H9 (cell line): ENCODE measurements at regions not wholly inside any gene's neighbourhood (a gene's known extent, or its start where the extent isn't known, plus 50 kb on each side); places are given as distances from the start of the nearest gene placed in this dataset.

Source experiments
- DNase-seq: peaks from one replicate; pipeline ENCODE4 v3.0.0-alpha.2; 2017
- H2AFZ ChIP-seq: one replicate; pipeline ENCODE4 v1.6.1; 2013; ENCODE audit warnings: mild to moderate bottlenecking, low read length, control low read depth, moderate library complexity
- H2AK5ac ChIP-seq: 2 replicates; pipeline ENCODE4 v1.6.1; 2013; ENCODE audit warnings: low read length, control low read depth, mixed read lengths; ENCODE audit not compliant: insufficient read length
- H2BK120ac ChIP-seq: one replicate; pipeline ENCODE4 v1.6.1; 2013; ENCODE audit warnings: low read depth, mild to moderate bottlenecking, low read length, control low read depth, inconsistent platforms; ENCODE audit not compliant: poor library complexity, severe bottlenecking
- H2BK12ac ChIP-seq: 2 replicates; pipeline ENCODE4 v1.6.1; 2013; ENCODE audit warnings: low read length, control low read depth, mixed read lengths, low read depth; ENCODE audit not compliant: insufficient read length
- H2BK15ac ChIP-seq: 2 replicates; pipeline ENCODE4 v1.6.1; 2013; ENCODE audit warnings: low read depth, low read length, control low read depth
- H2BK20ac ChIP-seq: one replicate; pipeline ENCODE4 v1.6.1; 2013; ENCODE audit warnings: low read depth, mild to moderate bottlenecking, low read length, control low read depth, inconsistent platforms; ENCODE audit not compliant: poor library complexity, severe bottlenecking
- H2BK5ac ChIP-seq: 2 replicates; pipeline ENCODE4 v1.6.1; 2013; ENCODE audit warnings: low read length, control low read depth, mixed read lengths; ENCODE audit not compliant: insufficient read length
- H3K14ac ChIP-seq: 2 replicates; pipeline ENCODE4 v1.6.1; 2013; ENCODE audit warnings: low read length, control low read depth; ENCODE audit not compliant: insufficient read depth
- H3K18ac ChIP-seq: 2 replicates; pipeline ENCODE4 v1.6.1; 2013; ENCODE audit warnings: low read depth, mild to moderate bottlenecking, mixed read lengths, low read length, control low read depth; ENCODE audit not compliant: insufficient read length
- H3K23ac ChIP-seq: 2 replicates; pipeline ENCODE4 v1.6.1; 2013; ENCODE audit warnings: low read length, control low read depth, mixed read lengths, low read depth; ENCODE audit not compliant: insufficient read length
- H3K23me2 ChIP-seq: 2 replicates; pipeline ENCODE4 v1.6.1; 2013; ENCODE audit warnings: low read depth, mild to moderate bottlenecking, mixed read lengths, low read length, control low read depth; ENCODE audit not compliant: insufficient read length, poor library complexity, severe bottlenecking
- H3K27ac ChIP-seq: 2 replicates; pipeline ENCODE4 v1.5.1; 2013; ENCODE audit warnings: low read length, control low read depth, mixed read lengths, low read depth; ENCODE audit not compliant: insufficient read length
- H3K27me3 ChIP-seq: 2 replicates; pipeline ENCODE4 v1.6.1; 2013; ENCODE audit warnings: low read length, control low read depth, inconsistent platforms; ENCODE audit not compliant: insufficient read depth
- H3K4ac ChIP-seq: 2 replicates; pipeline ENCODE4 v1.6.1; 2013; ENCODE audit warnings: low read depth, mild to moderate bottlenecking, control low read depth, inconsistent platforms, low read length, moderate library complexity
- H3K4me1 ChIP-seq: 2 replicates; pipeline ENCODE4 v1.6.1; 2013; ENCODE audit warnings: low read length, control low read depth, inconsistent platforms; ENCODE audit not compliant: insufficient read depth
- H3K4me2 ChIP-seq: 2 replicates; pipeline ENCODE4 v1.6.1; 2013; ENCODE audit warnings: low read length, control low read depth, mixed read lengths; ENCODE audit not compliant: insufficient read length, insufficient read depth
- H3K56ac ChIP-seq: 2 replicates; pipeline ENCODE4 v1.6.1; 2013; ENCODE audit warnings: low read depth, mild to moderate bottlenecking, mixed read lengths, low read length, control low read depth; ENCODE audit not compliant: insufficient read length
- H3K79me1 ChIP-seq: 2 replicates; pipeline ENCODE4 v1.6.1; 2013; ENCODE audit warnings: low read depth, mild to moderate bottlenecking, moderate library complexity, low read length, control low read depth, inconsistent platforms; ENCODE audit not compliant: insufficient read depth, poor library complexity, severe bottlenecking
- H3K79me2 ChIP-seq: 2 replicates; pipeline ENCODE4 v1.6.1; 2013; ENCODE audit warnings: low read length, control low read depth, inconsistent platforms; ENCODE audit not compliant: insufficient read depth
- H3K9ac ChIP-seq: 2 replicates; pipeline ENCODE4 v1.6.1; 2013; ENCODE audit warnings: low read length, control low read depth, mixed read lengths; ENCODE audit not compliant: insufficient read length; ENCODE audit errors: extremely low read depth
- H3K9me3 ChIP-seq: one replicate; pipeline ENCODE4 v1.6.1; 2013; ENCODE audit warnings: low read depth, low read length, inconsistent platforms; ENCODE audit not compliant: control insufficient read depth
- H3T11ph ChIP-seq: one replicate; pipeline ENCODE4 v1.6.1; 2013; ENCODE audit warnings: mild to moderate bottlenecking, low read length, control low read depth, inconsistent platforms
- H4K20me1 ChIP-seq: one replicate; pipeline ENCODE4 v1.6.1; 2013; ENCODE audit not compliant: control insufficient read depth, insufficient read length, insufficient read depth
- H4K5ac ChIP-seq: 2 replicates; pipeline ENCODE4 v1.6.1; 2013; ENCODE audit warnings: low read depth, mild to moderate bottlenecking, mixed read lengths, low read length, control low read depth; ENCODE audit not compliant: insufficient read length
- H4K8ac ChIP-seq: replicated peaks from 2 replicates; pipeline ENCODE4 v1.6.1; 2013; ENCODE audit warnings: low read length, control low read depth, mixed read lengths, low read depth; ENCODE audit not compliant: insufficient read length
- H4K91ac ChIP-seq: 2 replicates; pipeline ENCODE4 v1.6.1; 2013; ENCODE audit warnings: low read depth, mild to moderate bottlenecking, moderate library complexity, mixed read lengths, low read length, control low read depth; ENCODE audit not compliant: insufficient read length
- H3K27ac Mint-ChIP-seq, 3 experiments: 2 replicates in 2 of 3; 3 replicates in 1 of 3; pipeline ENCODE4 v1.8.0; 2020 to 2021; ENCODE audit warnings: mixed read lengths in 3 of 3, mild to moderate bottlenecking in 1 of 3, moderate library complexity in 1 of 3
- H3K27me3 Mint-ChIP-seq: 2 replicates; pipeline ENCODE4 v1.8.0; 2021; ENCODE audit warnings: low read depth, mild to moderate bottlenecking, moderate library complexity, mixed read lengths
- H3K36me3 Mint-ChIP-seq, 3 experiments: 2 replicates in 2 of 3; 3 replicates in 1 of 3; pipeline ENCODE4 v1.8.0; 2020 to 2021; ENCODE audit warnings: low read depth in 3 of 3, mixed read lengths in 3 of 3; ENCODE audit not compliant: insufficient read depth in 1 of 3
- H3K4me1 Mint-ChIP-seq, 2 experiments: 2 replicates each; pipeline ENCODE4 v1.8.0; 2020; ENCODE audit warnings: mixed read lengths in 2 of 2
- H3K4me3 Mint-ChIP-seq, 2 experiments: 2 replicates in 1 of 2; 3 replicates in 1 of 2; pipeline ENCODE4 v1.8.0; 2020 to 2021; ENCODE audit warnings: mild to moderate bottlenecking in 2 of 2, mixed read lengths in 2 of 2, moderate library complexity in 1 of 2
- H3K9me3 Mint-ChIP-seq, 2 experiments: 2 replicates in 1 of 2; 3 replicates in 1 of 2; pipeline ENCODE4 v1.8.0; 2020; ENCODE audit warnings: mild to moderate bottlenecking in 2 of 2, mixed read lengths in 2 of 2, moderate library complexity in 1 of 2
- whole genome bisulfite sequencing: extraction: QIAGEN DNeasy Blood & Tissue Kit; methylation state at CpG from one replicate; pipeline ENCODE4 v1.1.7; 2013; ENCODE audit warnings: missing lambda C conversion rate, low lambda C conversion rate, mixed read lengths; ENCODE audit not compliant: insufficient read length; ENCODE audit errors: extremely low coverage; 5-methylcytosine and 5-hydroxymethylcytosine counted together
- TF ChIP-seq, protein P1 (sequence below): fragments of 200-600 bp; sonication (generic); conservative IDR thresholded peaks from 3 replicates; pipeline ENCODE4 v1.8.0; 2021; ENCODE audit warnings: antibody characterized with exemption, mild to moderate bottlenecking

DNA sequence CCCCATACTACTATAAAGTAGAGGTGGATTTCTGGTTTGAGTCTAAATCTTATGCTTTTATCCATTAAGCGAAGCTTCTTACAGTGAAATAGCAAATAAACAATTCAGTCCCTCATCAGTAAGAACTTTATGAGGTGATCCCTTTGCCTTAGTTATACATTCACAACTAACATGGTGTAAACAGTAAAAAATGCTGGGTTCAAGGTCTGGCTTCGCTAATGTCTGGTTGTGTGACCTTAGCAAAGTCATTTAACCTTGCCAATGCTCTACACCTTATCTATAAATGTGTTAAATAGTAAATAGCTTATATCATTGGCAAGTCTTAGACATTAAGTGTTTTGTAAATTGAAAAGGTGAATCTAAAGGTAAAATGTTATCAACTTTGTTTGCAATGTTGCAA, 475.4 kb downstream of the LMO4 start:
- Histone ChIP-seq H2AK5ac (no peak overlapping the region), H2BK20ac (no peak overlapping the region), H3K14ac (no peak overlapping the region), H4K5ac (no peak overlapping the region), H3K27me3 (no peaks in the 10 kb centered on the region), H2BK12ac (no peak overlapping the region), H3K9me3 (no peaks in the 10 kb centered on the region), H2BK120ac (no peak overlapping the region), H3K18ac (no peak overlapping the region), H4K91ac (no peak overlapping the region), H3K9ac (no peak overlapping the region), H2AFZ (no peak overlapping the region), H2BK15ac (no peak overlapping the region), H4K8ac (no peak overlapping the region), H3K4ac (no peak overlapping the region), H3K79me2 (no peaks in the 10 kb centered on the region), H3K23ac (no peak overlapping the region), H3K79me1 (no peaks in the 10 kb centered on the region), H3T11ph (no peak overlapping the region), H3K27ac (no peak overlapping the region), H4K20me1 (no peaks in the 10 kb centered on the region), H3K4me2 (no peak overlapping the region), H3K23me2 (no peaks in the 10 kb centered on the region), H2BK5ac (no peak overlapping the region), H3K56ac (no peak overlapping the region), H3K4me1 (no peaks in the 10 kb centered on the region)
- no CpG with 5 or more reads among the region's 2 CpGs for WGBS
- peaks cover under 1% of the 10 kb centered on the region; the same call in 1 of the 2 replicates for H3K27me3 Mint-ChIP-seq
- no peak overlapping the region for H3K27ac Mint-ChIP-seq
- DNase-seq: no peak
- TF ChIP-seq, protein P1, sequence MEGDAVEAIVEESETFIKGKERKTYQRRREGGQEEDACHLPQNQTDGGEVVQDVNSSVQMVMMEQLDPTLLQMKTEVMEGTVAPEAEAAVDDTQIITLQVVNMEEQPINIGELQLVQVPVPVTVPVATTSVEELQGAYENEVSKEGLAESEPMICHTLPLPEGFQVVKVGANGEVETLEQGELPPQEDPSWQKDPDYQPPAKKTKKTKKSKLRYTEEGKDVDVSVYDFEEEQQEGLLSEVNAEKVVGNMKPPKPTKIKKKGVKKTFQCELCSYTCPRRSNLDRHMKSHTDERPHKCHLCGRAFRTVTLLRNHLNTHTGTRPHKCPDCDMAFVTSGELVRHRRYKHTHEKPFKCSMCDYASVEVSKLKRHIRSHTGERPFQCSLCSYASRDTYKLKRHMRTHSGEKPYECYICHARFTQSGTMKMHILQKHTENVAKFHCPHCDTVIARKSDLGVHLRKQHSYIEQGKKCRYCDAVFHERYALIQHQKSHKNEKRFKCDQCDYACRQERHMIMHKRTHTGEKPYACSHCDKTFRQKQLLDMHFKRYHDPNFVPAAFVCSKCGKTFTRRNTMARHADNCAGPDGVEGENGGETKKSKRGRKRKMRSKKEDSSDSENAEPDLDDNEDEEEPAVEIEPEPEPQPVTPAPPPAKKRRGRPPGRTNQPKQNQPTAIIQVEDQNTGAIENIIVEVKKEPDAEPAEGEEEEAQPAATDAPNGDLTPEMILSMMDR: no peak
- H3K4me1 Mint-ChIP-seq: no peaks in the 10 kb centered on the region
- no peak overlapping the region for H3K4me3 Mint-ChIP-seq
- H3K9me3 Mint-ChIP-seq: peaks cover 4% of the 10 kb centered on the region in 2 experiments; a peak in 4 of 5 replicates
- H3K36me3 Mint-ChIP-seq: peaks cover 0 to 4% (median 4%) of the 10 kb centered on the region in 3 experiments; a peak in 2 of 7 replicates
